ENCODE measurements at regions not wholly inside any gene's neighbourhood (a gene's known extent, or its start where the extent isn't known, plus 50 kb on each side); places are given as distances from the start of the nearest gene placed in this dataset.

- TF ChIP-seq CTCF (conservative IDR thresholded peaks at IDR 0.05; ENCODE audit: low read depth, low read length) = no peak
- no peak for DNase-seq (ENCODE audit: low read depth)
- H3K4me3 ChIP-seq (ENCODE audit: low read depth, low read length) = no peak overlapping the region
These were observed 713.3 kb upstream of the CBLB start for GRCh38 chr3:106582151-106582550.

GRCh38 chr3:106587551-106587950 is 718.7 kb upstream of the CBLB start:
- no peak overlapping the region for H3K4me3 ChIP-seq (ENCODE audit: low read depth, low read length)
- no peak for TF ChIP-seq CTCF (conservative IDR thresholded peaks at IDR 0.05; ENCODE audit: low read depth, low read length)
- DNase-seq (ENCODE audit: low read depth) = no peak

- no peak for TF ChIP-seq CTCF (conservative IDR thresholded peaks at IDR 0.05; ENCODE audit: low read depth, low read length)
- DNase-seq (ENCODE audit: low read depth) = no peak
- no peak overlapping the region for H3K4me3 ChIP-seq (ENCODE audit: low read depth, low read length)
These were observed 719.9 kb upstream of the CBLB start for GRCh38 chr3:106588739-106589138.

GRCh38 chr3:106589311-106589942 is 720.6 kb upstream of the CBLB start:
- H3K4me3 ChIP-seq (ENCODE audit: low read depth, low read length) = no peak overlapping the region
- no peak for TF ChIP-seq CTCF (conservative IDR thresholded peaks at IDR 0.05; ENCODE audit: low read depth, low read length)
- no peak for DNase-seq (ENCODE audit: low read depth)

GRCh38 chr3:106590216-106590615 is 721.4 kb upstream of the CBLB start:
- DNase-seq (ENCODE audit: low read depth) = no peak
- no peak for TF ChIP-seq CTCF (conservative IDR thresholded peaks at IDR 0.05; ENCODE audit: low read depth, low read length)
- H3K4me3 ChIP-seq (ENCODE audit: low read depth, low read length) = no peak overlapping the region

GRCh38 chr3:106593381-106593780 is 724.6 kb upstream of the CBLB start:
- H3K4me3 ChIP-seq (ENCODE audit: low read depth, low read length) = no peak overlapping the region
- DNase-seq (ENCODE audit: low read depth) = no peak
- TF ChIP-seq CTCF (conservative IDR thresholded peaks at IDR 0.05; ENCODE audit: low read depth, low read length) = no peak

GRCh38 chr3:106609666-106610301 is 741.0 kb upstream of the CBLB start:
- no peak overlapping the region for H3K4me3 ChIP-seq (ENCODE audit: low read depth, low read length)
- peak; percentile 94 for TF ChIP-seq CTCF (conservative IDR thresholded peaks at IDR 0.05; ENCODE audit: low read depth, low read length)
- DNase-seq (ENCODE audit: low read depth) = peak; percentile 51
